Calu3 (cell line): ENCODE measurements at regions not wholly inside any gene's neighbourhood (a gene's known extent, or its start where the extent isn't known, plus 50 kb on each side); places are given as distances from the start of the nearest gene placed in this dataset.

ENCODE experiments used
- BruUV-seq: library from RNA; stranded (reverse); fragments of 400-500 nt; replicated peaks from 2 replicates; lab custom pipeline; 2021; lab: Mats Ljungman, UMichigan
- CTCF ChIA-PET: fragments of 300-600 bp; sonication (Branson Sonifier 250); formaldehyde crosslinking; loops from one replicate; lab custom pipeline; 2022; ENCODE audit warnings: antibody characterized with exemption; lab: Charles Lee
- DNase-seq: peaks from one replicate; pipeline ENCODE4 v3.0.0; 2022
- H3K27ac Mint-ChIP-seq: one replicate; pipeline ENCODE4 v1.8.0; 2022; ENCODE audit warnings: mixed read lengths; ENCODE audit not compliant: unreplicated experiment
- H3K27me3 Mint-ChIP-seq: one replicate; pipeline ENCODE4 v1.8.0; 2022; ENCODE audit warnings: mixed read lengths; ENCODE audit not compliant: unreplicated experiment
- H3K36me3 Mint-ChIP-seq: one replicate; pipeline ENCODE4 v1.8.0; 2022; ENCODE audit warnings: mild to moderate bottlenecking, moderate library complexity, mixed read lengths; ENCODE audit not compliant: insufficient read depth, unreplicated experiment
- H3K4me1 Mint-ChIP-seq: one replicate; pipeline ENCODE4 v1.8.0; 2022; ENCODE audit warnings: mild to moderate bottlenecking, low read depth, mixed read lengths; ENCODE audit not compliant: unreplicated experiment
- H3K4me3 Mint-ChIP-seq: one replicate; pipeline ENCODE4 v1.8.0; 2022; ENCODE audit warnings: mild to moderate bottlenecking, low read depth, moderate library complexity, mixed read lengths; ENCODE audit not compliant: unreplicated experiment
- H3K9me3 Mint-ChIP-seq: one replicate; pipeline ENCODE4 v1.8.0; 2022; ENCODE audit warnings: low read depth, mixed read lengths; ENCODE audit not compliant: unreplicated experiment
- intact Hi-C: fragments of 100-400 bp; cut with micrococcal nuclease; formaldehyde crosslinking; loops from one replicate; pipeline ENCODE4 v1.10.0; 2022; ENCODE audit not compliant: unreplicated experiment
- TF ChIP-seq, protein P1 (sequence below): fragments of 200-600 bp; IDR thresholded peaks from one replicate; pipeline ENCODE4 v1.8.0; 2022; ENCODE audit warnings: antibody characterized with exemption; ENCODE audit not compliant: unreplicated experiment

- intact Hi-C loops = no loop called here
- BruUV-seq = no TSS peak
- CTCF ChIA-PET = no interaction called here
- H3K36me3 Mint-ChIP-seq = no peaks in the 10 kb centered on the region
- H3K4me3 Mint-ChIP-seq = no peak overlapping the region
- no peaks in the 10 kb centered on the region for H3K9me3 Mint-ChIP-seq
- H3K27ac Mint-ChIP-seq = no peak overlapping the region
- H3K27me3 Mint-ChIP-seq = peaks cover 53% of the 10 kb centered on the region
- TF ChIP-seq, protein P1, sequence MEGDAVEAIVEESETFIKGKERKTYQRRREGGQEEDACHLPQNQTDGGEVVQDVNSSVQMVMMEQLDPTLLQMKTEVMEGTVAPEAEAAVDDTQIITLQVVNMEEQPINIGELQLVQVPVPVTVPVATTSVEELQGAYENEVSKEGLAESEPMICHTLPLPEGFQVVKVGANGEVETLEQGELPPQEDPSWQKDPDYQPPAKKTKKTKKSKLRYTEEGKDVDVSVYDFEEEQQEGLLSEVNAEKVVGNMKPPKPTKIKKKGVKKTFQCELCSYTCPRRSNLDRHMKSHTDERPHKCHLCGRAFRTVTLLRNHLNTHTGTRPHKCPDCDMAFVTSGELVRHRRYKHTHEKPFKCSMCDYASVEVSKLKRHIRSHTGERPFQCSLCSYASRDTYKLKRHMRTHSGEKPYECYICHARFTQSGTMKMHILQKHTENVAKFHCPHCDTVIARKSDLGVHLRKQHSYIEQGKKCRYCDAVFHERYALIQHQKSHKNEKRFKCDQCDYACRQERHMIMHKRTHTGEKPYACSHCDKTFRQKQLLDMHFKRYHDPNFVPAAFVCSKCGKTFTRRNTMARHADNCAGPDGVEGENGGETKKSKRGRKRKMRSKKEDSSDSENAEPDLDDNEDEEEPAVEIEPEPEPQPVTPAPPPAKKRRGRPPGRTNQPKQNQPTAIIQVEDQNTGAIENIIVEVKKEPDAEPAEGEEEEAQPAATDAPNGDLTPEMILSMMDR = no peak
- H3K4me1 Mint-ChIP-seq = peaks cover 11% of the 10 kb centered on the region
- DNase-seq = no peak
Observed at GRCh38 chr5:171537070-171537849, 117.8 kb downstream of the FGF18 start.

- TF ChIP-seq, protein P1 = no peak
- Mint-ChIP-seq H3K36me3 (no peaks in the 10 kb centered on the region), H3K4me1 (peaks cover 11% of the 10 kb centered on the region), H3K27ac (no peak overlapping the region), H3K4me3 (no peak overlapping the region), H3K27me3 (peaks cover 60% of the 10 kb centered on the region), H3K9me3 (no peaks in the 10 kb centered on the region)
- CTCF ChIA-PET = no interaction called here
- intact Hi-C loops = no loop called here
- no peak for DNase-seq
- BruUV-seq = no TSS peak
Observed at GRCh38 chr5:171537923-171538537, 118.6 kb downstream of the FGF18 start.

GRCh38 chr5:171538681-171539080 is 119.2 kb downstream of the FGF18 start:
- no peaks in the 10 kb centered on the region for H3K9me3 Mint-ChIP-seq
- CTCF ChIA-PET = interaction anchor here (0.7 kb wide), 1 partner anchor 120 kb away, joined by 3 read pairs; no protein-coding TSS in a partner anchor
- peaks cover 11% of the 10 kb centered on the region for H3K4me1 Mint-ChIP-seq
- H3K36me3 Mint-ChIP-seq = no peaks in the 10 kb centered on the region
- no peak overlapping the region for H3K27ac Mint-ChIP-seq
- TF ChIP-seq, protein P1 = no peak
- no peak for DNase-seq
- no TSS peak for BruUV-seq
- intact Hi-C loops = no loop called here
- no peak overlapping the region for H3K4me3 Mint-ChIP-seq
- peaks cover 67% of the 10 kb centered on the region for H3K27me3 Mint-ChIP-seq

DNA sequence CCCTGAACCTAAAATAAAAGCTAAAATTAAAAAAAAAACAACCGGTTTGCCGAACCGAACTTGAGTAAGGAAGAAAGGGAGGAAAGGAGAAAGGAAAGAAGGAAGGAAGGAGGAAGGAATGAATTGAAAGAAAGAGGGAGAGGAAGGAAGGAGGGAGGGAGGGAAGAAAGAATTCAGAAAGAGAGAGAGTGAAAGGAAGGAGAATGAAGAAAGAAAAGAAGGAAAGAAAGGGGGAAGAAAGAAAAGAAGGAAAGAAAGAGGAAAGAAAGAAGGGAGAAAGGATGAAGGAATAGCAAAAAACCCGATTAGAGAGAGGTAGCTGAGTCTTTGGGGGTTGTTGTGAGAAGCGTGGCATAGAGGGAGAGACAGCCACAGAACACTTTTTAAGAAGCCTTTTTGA is 121.4 kb downstream of the FGF18 start:
- Mint-ChIP-seq H3K27me3 (peaks cover 85% of the 10 kb centered on the region), H3K4me1 (no peaks in the 10 kb centered on the region), H3K36me3 (no peaks in the 10 kb centered on the region), H3K4me3 (no peak overlapping the region), H3K27ac (no peak overlapping the region), H3K9me3 (no peaks in the 10 kb centered on the region)
- TF ChIP-seq, protein P1 = no peak
- CTCF ChIA-PET = no interaction called here
- no TSS peak for BruUV-seq
- DNase-seq = no peak
- intact Hi-C loops = no loop called here
